ENCODE measurements at regions not wholly inside any gene's neighbourhood (a gene's known extent, or its start where the extent isn't known, plus 50 kb on each side); places are given as distances from the start of the nearest gene placed in this dataset.

GRCh38 chr4:3862640-3863420 lies 96.6 kb downstream of the ADRA2C start:
- Histone ChIP-seq H3K36me3 (ENCODE audit: control insufficient read depth in 2 of 2, insufficient read depth in 2 of 2, low read length in 1 of 2) (no peaks in the 10 kb centered on the region), H3K9ac (ENCODE audit: control insufficient read depth, insufficient read depth, low read length) (no peak overlapping the region), H3K27me3 (replicated peaks in 1 of 2; ENCODE audit: control insufficient read depth in 2 of 2, insufficient read depth in 2 of 2, low read length in 1 of 2) (no peaks in the 10 kb centered on the region), H3K4me1 (ENCODE audit: control insufficient read depth, insufficient read depth, low read length) (no peaks in the 10 kb centered on the region), H3K9me3 (replicated peaks; ENCODE audit: control insufficient read depth, insufficient read depth, low read length) (no peaks in the 10 kb centered on the region), H3K4me3 (no peak overlapping the region), H3K27ac (ENCODE audit: control insufficient read depth, insufficient read depth) (no peak overlapping the region), H3K79me2 (ENCODE audit: control insufficient read depth, insufficient read depth, low read length) (no peaks in the 10 kb centered on the region), H2AFZ (ENCODE audit: control insufficient read depth, low read depth, low read length) (no peak overlapping the region), H4K20me1 (ENCODE audit: control insufficient read depth, insufficient read depth) (no peaks in the 10 kb centered on the region), H3K4me2 (ENCODE audit: control insufficient read depth, insufficient read depth) (no peak overlapping the region)
- ATAC-seq, result no peak
- no peak for DNase-seq (ENCODE audit: low read depth, low spot score)
- SMC1A ChIA-PET (ENCODE audit: uncharacterized antibody, unreplicated experiment), result no interaction called here
- WGBS (ENCODE audit: insufficient coverage, insufficient replicate concordance, low lambda C conversion rate, missing lambda C conversion rate), result 25% methylated on average over 20 of the region's 23 CpGs
- BruUV-seq (replicated peaks), result no TSS peak
- in situ Hi-C loops (cut with MboI), result no loop called here
- POLR2A ChIA-PET, result no interaction called here
- intact Hi-C loops (cut with micrococcal nuclease; ENCODE audit: unreplicated experiment), result no loop called here
- RAD21 ChIA-PET (ENCODE audit: unreplicated experiment), result no interaction called here
- TF ChIP-seq SP1 (IDR thresholded peaks at IDR 0.05; ENCODE audit: low read depth, low read length) (no peak), RELB (IDR thresholded peaks at IDR 0.05; ENCODE audit: low read depth) (no peak), BCL11A (IDR thresholded peaks at IDR 0.05; ENCODE audit: low read depth, low read length) (no peak), SMAD1 (IDR thresholded peaks at IDR 0.05; ENCODE audit: low read depth, partially characterized antibody) (no peak), SREBF1 (IDR thresholded peaks at IDR 0.05; ENCODE audit: low read length) (no peak), RAD21 (IDR thresholded peaks at IDR 0.05; ENCODE audit: insufficient read depth, low read depth, low read length) (no peak), IRF5 (IDR thresholded peaks at IDR 0.05; ENCODE audit: borderline replicate concordance) (no peak), TBL1XR1 (IDR thresholded peaks at IDR 0.05; ENCODE audit: low read depth, low read length) (no peak), STAT1 (conservative IDR thresholded peaks at IDR 0.05) (no peak), BCL3 (IDR thresholded peaks at IDR 0.05; ENCODE audit: borderline replicate concordance, insufficient read depth, low read depth, low read length, poor library complexity, severe bottlenecking) (no peak), MLLT1 (IDR thresholded peaks at IDR 0.05) (no peak), MXI1 (IDR thresholded peaks at IDR 0.05; ENCODE audit: low read depth, low read length) (no peak), ZNF24 (IDR thresholded peaks at IDR 0.05) (no peak), IRF3 (IDR thresholded peaks at IDR 0.05) (no peak), TCF12 (IDR thresholded peaks at IDR 0.05; ENCODE audit: low read depth, low read length) (no peak), ZSCAN29 (IDR thresholded peaks at IDR 0.05) (no peak), SIX5 (IDR thresholded peaks at IDR 0.05; ENCODE audit: low read depth, low read length, severe bottlenecking) (no peak)
- CTCF ChIA-PET, result no interaction called here
- FAIRE-seq, result no peak

All from GM12878 (cell line).